ENCODE measurements at regions not wholly inside any gene's neighbourhood (a gene's known extent, or its start where the extent isn't known, plus 50 kb on each side); places are given as distances from the start of the nearest gene placed in this dataset.

DNA sequence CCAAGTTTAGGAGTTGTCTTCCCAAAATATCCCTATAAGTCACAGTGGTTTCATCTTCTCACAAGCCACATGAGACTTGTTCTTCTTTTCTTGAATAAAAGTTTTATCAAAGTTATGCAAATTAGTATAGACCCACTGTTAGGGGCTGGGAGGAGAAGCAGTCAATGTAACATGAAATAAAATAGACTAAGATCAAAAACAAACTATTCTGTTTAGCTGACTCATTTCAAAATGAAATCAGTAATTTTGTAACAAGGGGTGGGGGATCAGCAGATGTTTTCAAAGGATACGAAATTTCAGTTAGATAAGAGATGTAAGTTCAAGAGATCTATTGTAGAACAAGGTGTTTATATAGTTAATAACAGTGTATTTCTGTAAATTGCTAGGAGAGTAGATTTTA lies 339.6 kb upstream of the PRDM1 start:
- TF ChIP-seq MXD4 (CRISPR knock-in tag; IDR thresholded peaks at IDR 0.05) (no peak), EHMT2 (IDR thresholded peaks at IDR 0.05; ENCODE audit: borderline replicate concordance, low read depth, low read length) (no peak), SRY (CRISPR knock-in tag; IDR thresholded peaks at IDR 0.05) (no peak), SRSF9 (IDR thresholded peaks at IDR 0.05; ENCODE audit: borderline replicate concordance, insufficient read depth, low read depth, low read length, poor library complexity, severe bottlenecking) (no peak)
- TF ChIP-seq, protein P1, sequence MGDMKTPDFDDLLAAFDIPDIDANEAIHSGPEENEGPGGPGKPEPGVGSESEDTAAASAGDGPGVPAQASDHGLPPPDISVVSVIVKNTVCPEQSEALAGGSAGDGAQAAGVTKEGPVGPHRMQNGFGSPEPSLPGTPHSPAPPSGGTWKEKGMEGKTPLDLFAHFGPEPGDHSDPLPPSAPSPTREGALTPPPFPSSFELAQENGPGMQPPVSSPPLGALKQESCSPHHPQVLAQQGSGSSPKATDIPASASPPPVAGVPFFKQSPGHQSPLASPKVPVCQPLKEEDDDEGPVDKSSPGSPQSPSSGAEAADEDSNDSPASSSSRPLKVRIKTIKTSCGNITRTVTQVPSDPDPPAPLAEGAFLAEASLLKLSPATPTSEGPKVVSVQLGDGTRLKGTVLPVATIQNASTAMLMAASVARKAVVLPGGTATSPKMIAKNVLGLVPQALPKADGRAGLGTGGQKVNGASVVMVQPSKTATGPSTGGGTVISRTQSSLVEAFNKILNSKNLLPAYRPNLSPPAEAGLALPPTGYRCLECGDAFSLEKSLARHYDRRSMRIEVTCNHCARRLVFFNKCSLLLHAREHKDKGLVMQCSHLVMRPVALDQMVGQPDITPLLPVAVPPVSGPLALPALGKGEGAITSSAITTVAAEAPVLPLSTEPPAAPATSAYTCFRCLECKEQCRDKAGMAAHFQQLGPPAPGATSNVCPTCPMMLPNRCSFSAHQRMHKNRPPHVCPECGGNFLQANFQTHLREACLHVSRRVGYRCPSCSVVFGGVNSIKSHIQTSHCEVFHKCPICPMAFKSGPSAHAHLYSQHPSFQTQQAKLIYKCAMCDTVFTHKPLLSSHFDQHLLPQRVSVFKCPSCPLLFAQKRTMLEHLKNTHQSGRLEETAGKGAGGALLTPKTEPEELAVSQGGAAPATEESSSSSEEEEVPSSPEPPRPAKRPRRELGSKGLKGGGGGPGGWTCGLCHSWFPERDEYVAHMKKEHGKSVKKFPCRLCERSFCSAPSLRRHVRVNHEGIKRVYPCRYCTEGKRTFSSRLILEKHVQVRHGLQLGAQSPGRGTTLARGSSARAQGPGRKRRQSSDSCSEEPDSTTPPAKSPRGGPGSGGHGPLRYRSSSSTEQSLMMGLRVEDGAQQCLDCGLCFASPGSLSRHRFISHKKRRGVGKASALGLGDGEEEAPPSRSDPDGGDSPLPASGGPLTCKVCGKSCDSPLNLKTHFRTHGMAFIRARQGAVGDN (CRISPR knock-in tag; IDR thresholded peaks at IDR 0.05): no peak
- TF ChIP-seq, protein P2, sequence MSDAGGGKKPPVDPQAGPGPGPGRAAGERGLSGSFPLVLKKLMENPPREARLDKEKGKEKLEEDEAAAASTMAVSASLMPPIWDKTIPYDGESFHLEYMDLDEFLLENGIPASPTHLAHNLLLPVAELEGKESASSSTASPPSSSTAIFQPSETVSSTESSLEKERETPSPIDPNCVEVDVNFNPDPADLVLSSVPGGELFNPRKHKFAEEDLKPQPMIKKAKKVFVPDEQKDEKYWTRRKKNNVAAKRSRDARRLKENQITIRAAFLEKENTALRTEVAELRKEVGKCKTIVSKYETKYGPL (CRISPR knock-in tag; IDR thresholded peaks at IDR 0.05): no peak
- TF ChIP-seq, protein P3, sequence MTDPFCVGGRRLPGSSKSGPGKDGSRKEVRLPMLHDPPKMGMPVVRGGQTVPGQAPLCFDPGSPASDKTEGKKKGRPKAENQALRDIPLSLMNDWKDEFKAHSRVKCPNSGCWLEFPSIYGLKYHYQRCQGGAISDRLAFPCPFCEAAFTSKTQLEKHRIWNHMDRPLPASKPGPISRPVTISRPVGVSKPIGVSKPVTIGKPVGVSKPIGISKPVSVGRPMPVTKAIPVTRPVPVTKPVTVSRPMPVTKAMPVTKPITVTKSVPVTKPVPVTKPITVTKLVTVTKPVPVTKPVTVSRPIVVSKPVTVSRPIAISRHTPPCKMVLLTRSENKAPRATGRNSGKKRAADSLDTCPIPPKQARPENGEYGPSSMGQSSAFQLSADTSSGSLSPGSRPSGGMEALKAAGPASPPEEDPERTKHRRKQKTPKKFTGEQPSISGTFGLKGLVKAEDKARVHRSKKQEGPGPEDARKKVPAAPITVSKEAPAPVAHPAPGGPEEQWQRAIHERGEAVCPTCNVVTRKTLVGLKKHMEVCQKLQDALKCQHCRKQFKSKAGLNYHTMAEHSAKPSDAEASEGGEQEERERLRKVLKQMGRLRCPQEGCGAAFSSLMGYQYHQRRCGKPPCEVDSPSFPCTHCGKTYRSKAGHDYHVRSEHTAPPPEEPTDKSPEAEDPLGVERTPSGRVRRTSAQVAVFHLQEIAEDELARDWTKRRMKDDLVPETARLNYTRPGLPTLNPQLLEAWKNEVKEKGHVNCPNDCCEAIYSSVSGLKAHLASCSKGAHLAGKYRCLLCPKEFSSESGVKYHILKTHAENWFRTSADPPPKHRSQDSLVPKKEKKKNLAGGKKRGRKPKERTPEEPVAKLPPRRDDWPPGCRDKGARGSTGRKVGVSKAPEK (CRISPR knock-in tag; IDR thresholded peaks at IDR 0.05; ENCODE audit: borderline replicate concordance): no peak
- TF ChIP-seq, protein P4, sequence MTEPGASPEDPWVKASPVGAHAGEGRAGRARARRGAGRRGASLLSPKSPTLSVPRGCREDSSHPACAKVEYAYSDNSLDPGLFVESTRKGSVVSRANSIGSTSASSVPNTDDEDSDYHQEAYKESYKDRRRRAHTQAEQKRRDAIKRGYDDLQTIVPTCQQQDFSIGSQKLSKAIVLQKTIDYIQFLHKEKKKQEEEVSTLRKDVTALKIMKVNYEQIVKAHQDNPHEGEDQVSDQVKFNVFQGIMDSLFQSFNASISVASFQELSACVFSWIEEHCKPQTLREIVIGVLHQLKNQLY (CRISPR knock-in tag; IDR thresholded peaks at IDR 0.05): no peak
- TF ChIP-seq, protein P5, sequence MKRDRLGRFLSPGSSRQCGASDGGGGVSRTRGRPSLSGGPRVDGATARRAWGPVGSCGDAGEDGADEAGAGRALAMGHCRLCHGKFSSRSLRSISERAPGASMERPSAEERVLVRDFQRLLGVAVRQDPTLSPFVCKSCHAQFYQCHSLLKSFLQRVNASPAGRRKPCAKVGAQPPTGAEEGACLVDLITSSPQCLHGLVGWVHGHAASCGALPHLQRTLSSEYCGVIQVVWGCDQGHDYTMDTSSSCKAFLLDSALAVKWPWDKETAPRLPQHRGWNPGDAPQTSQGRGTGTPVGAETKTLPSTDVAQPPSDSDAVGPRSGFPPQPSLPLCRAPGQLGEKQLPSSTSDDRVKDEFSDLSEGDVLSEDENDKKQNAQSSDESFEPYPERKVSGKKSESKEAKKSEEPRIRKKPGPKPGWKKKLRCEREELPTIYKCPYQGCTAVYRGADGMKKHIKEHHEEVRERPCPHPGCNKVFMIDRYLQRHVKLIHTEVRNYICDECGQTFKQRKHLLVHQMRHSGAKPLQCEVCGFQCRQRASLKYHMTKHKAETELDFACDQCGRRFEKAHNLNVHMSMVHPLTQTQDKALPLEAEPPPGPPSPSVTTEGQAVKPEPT (CRISPR knock-in tag; IDR thresholded peaks at IDR 0.05; ENCODE audit: low read depth): no peak
- TF ChIP-seq, protein P6, sequence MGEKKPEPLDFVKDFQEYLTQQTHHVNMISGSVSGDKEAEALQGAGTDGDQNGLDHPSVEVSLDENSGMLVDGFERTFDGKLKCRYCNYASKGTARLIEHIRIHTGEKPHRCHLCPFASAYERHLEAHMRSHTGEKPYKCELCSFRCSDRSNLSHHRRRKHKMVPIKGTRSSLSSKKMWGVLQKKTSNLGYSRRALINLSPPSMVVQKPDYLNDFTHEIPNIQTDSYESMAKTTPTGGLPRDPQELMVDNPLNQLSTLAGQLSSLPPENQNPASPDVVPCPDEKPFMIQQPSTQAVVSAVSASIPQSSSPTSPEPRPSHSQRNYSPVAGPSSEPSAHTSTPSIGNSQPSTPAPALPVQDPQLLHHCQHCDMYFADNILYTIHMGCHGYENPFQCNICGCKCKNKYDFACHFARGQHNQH (CRISPR knock-in tag; IDR thresholded peaks at IDR 0.05): no peak
- TF ChIP-seq, protein P7, sequence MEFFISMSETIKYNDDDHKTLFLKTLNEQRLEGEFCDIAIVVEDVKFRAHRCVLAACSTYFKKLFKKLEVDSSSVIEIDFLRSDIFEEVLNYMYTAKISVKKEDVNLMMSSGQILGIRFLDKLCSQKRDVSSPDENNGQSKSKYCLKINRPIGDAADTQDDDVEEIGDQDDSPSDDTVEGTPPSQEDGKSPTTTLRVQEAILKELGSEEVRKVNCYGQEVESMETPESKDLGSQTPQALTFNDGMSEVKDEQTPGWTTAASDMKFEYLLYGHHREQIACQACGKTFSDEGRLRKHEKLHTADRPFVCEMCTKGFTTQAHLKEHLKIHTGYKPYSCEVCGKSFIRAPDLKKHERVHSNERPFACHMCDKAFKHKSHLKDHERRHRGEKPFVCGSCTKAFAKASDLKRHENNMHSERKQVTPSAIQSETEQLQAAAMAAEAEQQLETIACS (CRISPR knock-in tag; IDR thresholded peaks at IDR 0.05): no peak
- POLR2A ChIA-PET: no interaction called here
- in situ Hi-C loops (cut with HindIII; ENCODE audit: extremely low pct_ligation_motif_present, low pct_unique_long_range_greater_than_20kb): loop anchor here (25.0 kb wide), 1 partner anchor 466 kb away; no protein-coding TSS in a partner anchor
- no peak overlapping the region for H3K4me2 ChIP-seq (ENCODE audit: low read depth, low read length)
- intact Hi-C loops (cut with micrococcal nuclease; ENCODE audit: unreplicated experiment): no loop called here
- H3K9ac ChIP-seq (ENCODE audit: insufficient read depth, low read depth, low read length): no peak overlapping the region
- FAIRE-seq (no peak), DNase-seq (ENCODE audit: low spot score) (no peak), ATAC-seq (no peak)
- no TSS peak for BruUV-seq (replicated peaks)
- peaks cover 0 to 16% of the 10 kb centered on the region in 2 experiments; a peak in 3 of 5 replicates for H3K27me3 ChIP-seq (ENCODE audit: control insufficient read depth in 1 of 2, insufficient read depth in 2 of 2, low read length in 2 of 2)
- WGBS (ENCODE audit: low lambda C conversion rate): 0% methylated on average over 1 of the region's 1 CpG
- CTCF ChIA-PET (ENCODE audit: low intra/inter-chr PET ratio, low total read pairs): no interaction called here
- no peaks in the 10 kb centered on the region for H3K4me1 ChIP-seq (ENCODE audit: insufficient read depth, low read length)
- no peaks in the 10 kb centered on the region for H3K79me2 ChIP-seq (ENCODE audit: insufficient read depth, low read length)
- H3K4me3 ChIP-seq (replicated peaks in 1 of 3; ENCODE audit: insufficient read depth in 1 of 3, low read depth in 2 of 3, low read length in 3 of 3): no peak overlapping the region
- H3K9me3 ChIP-seq (ENCODE audit: low read length): no peaks in the 10 kb centered on the region
- no peak overlapping the region for H2AFZ ChIP-seq (ENCODE audit: low read length)
- no peaks in the 10 kb centered on the region for H4K20me1 ChIP-seq (ENCODE audit: insufficient read depth, low read length)
- no peaks in the 10 kb centered on the region for H3K36me3 ChIP-seq (replicated peaks in 1 of 2; ENCODE audit: control insufficient read depth in 1 of 2, insufficient read depth in 2 of 2, low read length in 2 of 2)
- H3K27ac ChIP-seq (ENCODE audit: extremely low read length, insufficient read depth, low read length): no peak overlapping the region
